Glutamatergic neuron (in vitro differentiated cells): ENCODE measurements at regions not wholly inside any gene's neighbourhood (a gene's known extent, or its start where the extent isn't known, plus 50 kb on each side); places are given as distances from the start of the nearest gene placed in this dataset.

Source experiments
- DNase-seq: peaks from one replicate; pipeline ENCODE4 v3.0.0; 2022
- H3K27ac Mint-ChIP-seq: one replicate; pipeline ENCODE4 v1.8.0; 2020; ENCODE audit warnings: mild to moderate bottlenecking, mixed read lengths, inconsistent platforms; ENCODE audit not compliant: unreplicated experiment
- H3K27me3 Mint-ChIP-seq: one replicate; pipeline ENCODE4 v1.8.0; 2020; ENCODE audit warnings: mild to moderate bottlenecking, moderate library complexity, mixed read lengths, inconsistent platforms; ENCODE audit not compliant: unreplicated experiment
- H3K36me3 Mint-ChIP-seq: one replicate; pipeline ENCODE4 v1.8.0; 2020; ENCODE audit warnings: mild to moderate bottlenecking, mixed read lengths, inconsistent platforms; ENCODE audit not compliant: unreplicated experiment
- H3K4me1 Mint-ChIP-seq: one replicate; pipeline ENCODE4 v1.8.0; 2020; ENCODE audit warnings: mild to moderate bottlenecking, low read depth, mixed read lengths, inconsistent platforms; ENCODE audit not compliant: unreplicated experiment
- H3K4me3 Mint-ChIP-seq: one replicate; pipeline ENCODE4 v1.8.0; 2020; ENCODE audit warnings: mild to moderate bottlenecking, mixed read lengths, inconsistent platforms; ENCODE audit not compliant: unreplicated experiment
- H3K9me3 Mint-ChIP-seq: one replicate; pipeline ENCODE4 v1.8.0; 2020; ENCODE audit warnings: mild to moderate bottlenecking, moderate library complexity, mixed read lengths, inconsistent platforms; ENCODE audit not compliant: unreplicated experiment
- CTCF ChIP-seq: fragments of 200-600 bp; sonication (generic); IDR thresholded peaks from one replicate; pipeline ENCODE4 v1.5.0; 2021; ENCODE audit not compliant: partially characterized antibody, unreplicated experiment

DNA sequence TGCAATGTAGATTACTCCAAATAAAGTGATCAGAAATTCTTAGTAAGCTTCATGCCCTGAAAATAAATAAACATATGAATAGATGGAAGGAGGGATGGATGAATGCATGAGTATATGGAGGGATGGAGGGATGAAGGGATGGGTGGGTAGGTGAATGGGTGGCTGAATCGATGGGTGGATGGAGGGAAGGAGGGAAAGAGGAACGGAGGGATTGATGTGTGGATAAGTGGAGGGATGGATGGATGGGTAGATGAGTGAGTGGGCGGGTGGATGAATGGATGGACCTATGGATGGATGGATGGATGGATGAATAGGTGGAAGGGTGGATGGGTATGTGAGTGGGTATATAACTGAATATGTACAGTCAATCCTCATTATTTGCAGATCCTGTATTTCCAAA is 276.7 kb upstream of the ACVR2A start:
- H3K4me3 Mint-ChIP-seq, result no peak overlapping the region
- H3K27me3 Mint-ChIP-seq, result no peaks in the 10 kb centered on the region
- H3K9me3 Mint-ChIP-seq, result peaks cover 2% of the 10 kb centered on the region
- TF ChIP-seq CTCF, result no peak
- peaks cover 2% of the 10 kb centered on the region for H3K4me1 Mint-ChIP-seq
- H3K36me3 Mint-ChIP-seq, result peaks cover 6% of the 10 kb centered on the region
- no peak for DNase-seq
- H3K27ac Mint-ChIP-seq, result no peak overlapping the region

GRCh38 chr2:147567136-147567535 is 277.7 kb upstream of the ACVR2A start:
- no peak overlapping the region for H3K4me3 Mint-ChIP-seq
- H3K27me3 Mint-ChIP-seq, result no peaks in the 10 kb centered on the region
- no peak for DNase-seq
- TF ChIP-seq CTCF, result no peak
- peaks cover 6% of the 10 kb centered on the region for H3K36me3 Mint-ChIP-seq
- no peak overlapping the region for H3K27ac Mint-ChIP-seq
- peaks cover 5% of the 10 kb centered on the region for H3K4me1 Mint-ChIP-seq
- peaks cover 2% of the 10 kb centered on the region for H3K9me3 Mint-ChIP-seq

DNA sequence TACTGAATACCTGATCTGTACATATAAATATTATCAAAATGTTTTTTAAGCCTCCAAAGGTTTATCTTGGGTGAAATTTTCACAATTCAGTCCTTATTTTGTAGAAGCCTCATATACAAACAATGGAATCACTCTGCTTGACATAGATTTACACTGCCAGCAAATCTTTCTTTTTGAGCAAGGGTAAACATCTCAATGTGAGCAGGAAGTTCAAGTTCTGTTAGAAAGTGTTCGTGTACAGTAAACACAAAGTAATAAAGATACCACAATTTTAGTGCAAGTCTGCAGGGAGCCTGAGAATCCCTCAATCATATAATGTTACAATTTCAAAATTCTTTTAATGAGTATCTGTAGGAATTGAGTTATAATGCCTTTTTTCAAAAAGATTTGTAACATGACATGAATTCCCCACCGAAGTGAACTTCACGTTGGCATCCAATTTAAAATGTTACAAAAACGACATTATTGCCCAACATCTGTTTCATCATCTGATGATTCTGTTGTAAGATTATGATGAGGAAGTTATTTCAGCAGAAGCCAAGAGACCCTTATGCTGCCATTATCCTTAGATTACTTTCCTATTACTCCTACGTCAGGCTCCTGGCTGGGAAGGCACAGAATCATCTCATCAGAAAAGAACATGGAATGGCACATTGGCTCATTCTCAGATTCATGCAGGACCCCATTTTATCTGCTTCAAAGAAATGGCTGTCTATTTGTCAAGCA is 283.9 kb upstream of the ACVR2A start:
- Mint-ChIP-seq H3K27ac (no peak overlapping the region), H3K36me3 (no peaks in the 10 kb centered on the region), H3K27me3 (no peaks in the 10 kb centered on the region), H3K9me3 (no peaks in the 10 kb centered on the region), H3K4me3 (no peak overlapping the region), H3K4me1 (peaks cover 10% of the 10 kb centered on the region)
- TF ChIP-seq CTCF, result no peak
- DNase-seq, result no peak

- Mint-ChIP-seq H3K4me3 (no peak overlapping the region), H3K9me3 (no peaks in the 10 kb centered on the region), H3K27ac (no peak overlapping the region), H3K36me3 (no peaks in the 10 kb centered on the region), H3K4me1 (peaks cover 16% of the 10 kb centered on the region), H3K27me3 (peaks cover 2% of the 10 kb centered on the region)
- TF ChIP-seq CTCF, result no peak
- DNase-seq, result no peak
Observed at GRCh38 chr2:147559070-147559725, 285.6 kb upstream of the ACVR2A start.

GRCh38 chr2:147558620-147559019 is 286.2 kb upstream of the ACVR2A start:
- Mint-ChIP-seq H3K27me3 (peaks cover 2% of the 10 kb centered on the region), H3K36me3 (no peaks in the 10 kb centered on the region), H3K9me3 (no peaks in the 10 kb centered on the region), H3K4me1 (peaks cover 21% of the 10 kb centered on the region), H3K4me3 (no peak overlapping the region), H3K27ac (no peak overlapping the region)
- no peak for DNase-seq
- TF ChIP-seq CTCF, result no peak
